ENCODE measurements at regions not wholly inside any gene's neighbourhood (a gene's known extent, or its start where the extent isn't known, plus 50 kb on each side); places are given as distances from the start of the nearest gene placed in this dataset.
"Not testable (repeated sequence)": the region's sequence is repeated elsewhere in the genome, so short reads cannot be mapped to it uniquely, and the experiment has no call there.

DNA sequence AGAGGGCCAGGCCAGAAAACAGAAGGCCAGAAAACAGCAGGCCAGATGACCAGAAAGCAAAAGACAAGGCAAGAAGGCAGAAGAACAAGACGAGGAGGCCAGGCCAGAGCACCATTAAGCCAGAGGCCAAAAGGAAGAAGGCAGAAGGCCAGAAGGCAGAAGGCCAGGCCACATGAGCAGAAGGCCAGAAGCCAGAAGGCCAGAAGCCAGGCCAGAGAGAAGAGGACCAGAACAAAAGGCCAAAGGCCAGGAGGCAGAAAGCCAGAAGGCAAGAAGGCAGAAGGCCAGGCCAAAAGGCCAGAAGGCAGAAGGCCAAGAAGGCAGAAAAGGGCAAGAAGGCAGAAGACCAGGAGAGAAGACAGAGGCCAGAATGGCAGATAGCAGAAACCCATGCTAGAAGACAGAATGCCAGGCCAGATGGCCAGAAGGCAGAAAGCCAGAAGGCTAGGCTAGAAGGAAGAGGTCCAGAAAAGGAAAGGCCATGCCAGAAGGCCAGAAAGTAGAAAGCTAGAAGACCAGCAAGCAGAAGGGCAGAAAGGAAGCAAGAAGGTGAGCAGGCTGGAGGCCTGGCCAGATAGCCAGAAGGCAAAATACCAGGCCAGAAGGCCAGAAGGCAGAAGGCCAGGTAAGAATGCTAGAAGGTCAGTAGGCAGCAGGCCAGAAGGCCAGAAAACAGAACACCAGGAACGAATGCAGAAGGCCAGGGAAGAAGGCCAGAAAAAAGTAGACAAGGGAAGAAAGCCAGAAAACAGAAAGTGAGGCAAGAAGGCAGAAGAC, 187.6 kb downstream of the TUBA3C start:
- no peak for DNase-seq

DNA sequence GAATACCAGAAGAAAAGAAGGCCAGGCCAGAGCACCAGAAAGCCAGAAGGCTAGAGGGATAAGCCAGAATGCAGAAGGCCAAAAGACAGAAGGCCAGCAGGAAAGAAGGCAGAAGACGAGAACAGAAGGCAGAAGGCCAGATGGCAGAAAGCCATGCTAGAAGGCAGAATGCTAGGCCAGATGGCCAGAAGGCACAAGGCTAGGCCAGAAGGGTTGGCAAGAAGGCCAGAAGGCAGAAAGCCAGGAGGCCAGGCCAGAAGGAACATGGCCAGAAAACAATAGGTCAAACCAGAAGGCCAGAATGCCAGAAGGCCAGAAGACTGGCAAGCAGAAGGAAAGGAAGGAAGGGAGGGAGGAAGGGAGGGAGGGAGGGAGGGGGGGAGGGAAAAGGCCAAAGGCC, 188.8 kb downstream of the TUBA3C start:
- no peak for DNase-seq

DNA sequence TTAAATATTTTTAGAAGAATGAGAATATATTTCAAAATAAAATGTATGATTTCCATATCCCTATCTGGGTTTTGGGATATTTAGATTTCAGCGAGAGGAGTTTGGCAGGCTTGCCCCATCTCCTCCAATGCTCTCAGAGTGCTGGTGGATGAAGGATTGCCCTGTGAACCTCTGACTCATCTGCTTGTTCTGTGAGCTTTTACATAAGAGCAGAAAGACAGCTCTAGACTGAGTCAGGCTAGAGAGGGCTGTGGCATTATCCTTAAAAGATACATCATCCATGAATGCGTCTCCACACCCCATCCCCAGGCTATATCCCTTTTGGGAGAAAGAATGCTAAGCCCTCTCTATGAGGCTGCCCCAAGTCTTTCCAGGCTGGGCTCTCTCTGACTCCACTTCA, 190.6 kb downstream of the TUBA3C start:
- DNase-seq, result no peak

DNA sequence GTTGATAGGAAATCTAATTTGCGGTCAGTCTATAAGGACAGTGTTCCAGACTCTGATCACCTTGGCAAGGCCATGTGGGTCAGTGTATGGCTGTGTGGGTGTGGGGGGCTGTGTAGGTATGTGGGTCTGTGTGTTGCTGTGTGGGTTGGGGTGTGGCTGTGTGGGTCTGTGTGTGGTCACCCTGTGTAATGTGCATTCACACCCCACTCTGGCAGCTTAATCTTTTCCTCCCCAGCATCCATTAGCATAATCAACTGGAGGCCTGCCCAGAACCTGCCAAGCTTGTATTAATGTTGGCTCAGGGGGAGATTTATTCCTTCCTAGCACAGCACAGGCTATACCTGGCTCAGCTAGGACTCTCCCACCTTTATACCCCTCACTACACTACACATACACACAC, 203.2 kb downstream of the TUBA3C start:
- no peak for DNase-seq

DNA sequence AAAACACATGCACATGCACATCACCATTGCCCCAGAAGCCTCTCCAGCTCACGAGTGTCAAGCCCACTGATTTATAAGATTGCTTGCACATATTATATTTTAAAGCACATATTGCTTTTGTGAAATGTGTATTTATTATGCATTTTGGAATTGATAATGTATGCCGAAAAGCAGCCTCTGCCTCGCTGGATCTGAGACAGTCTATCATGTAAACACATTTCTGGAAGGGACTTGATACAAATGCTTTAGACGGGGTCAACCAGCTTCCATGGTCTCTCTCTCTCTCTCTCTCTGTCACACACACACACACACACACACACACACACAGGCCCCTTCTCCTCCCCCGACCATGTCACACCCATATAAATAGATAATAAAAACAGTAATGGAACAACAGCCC, 203.8 kb downstream of the TUBA3C start:
- no peak for DNase-seq

DNA sequence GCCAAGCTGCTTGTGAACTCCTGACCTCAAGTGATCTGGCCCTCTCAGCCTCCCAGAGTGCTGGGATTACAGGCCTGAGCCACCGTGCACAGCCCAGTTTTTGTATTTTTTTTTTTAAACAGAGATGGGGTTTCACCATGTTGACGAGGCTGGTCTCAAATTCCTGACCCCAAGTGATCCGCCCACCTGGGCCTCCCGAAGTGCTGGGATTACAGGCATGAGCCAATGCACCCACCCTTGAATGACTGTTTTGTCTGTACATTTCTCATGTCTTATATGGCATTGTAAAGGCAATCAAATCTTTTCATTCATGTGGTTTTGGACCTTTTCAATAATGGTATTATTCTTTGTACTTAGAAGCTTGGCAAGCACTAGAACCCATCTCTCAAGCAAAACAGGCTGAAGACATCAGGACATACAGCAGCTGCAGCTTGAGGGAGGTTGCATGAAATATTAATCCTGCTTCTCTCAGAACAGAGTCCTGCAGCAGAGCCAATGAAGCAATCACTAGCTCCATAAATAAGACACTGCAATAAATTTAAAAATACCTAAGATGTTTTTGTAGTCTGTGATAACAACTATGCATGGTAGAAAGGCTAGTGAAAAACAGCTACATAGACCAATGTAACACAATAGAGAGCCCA, 209.9 kb downstream of the TUBA3C start:
- no peak for DNase-seq

DNA sequence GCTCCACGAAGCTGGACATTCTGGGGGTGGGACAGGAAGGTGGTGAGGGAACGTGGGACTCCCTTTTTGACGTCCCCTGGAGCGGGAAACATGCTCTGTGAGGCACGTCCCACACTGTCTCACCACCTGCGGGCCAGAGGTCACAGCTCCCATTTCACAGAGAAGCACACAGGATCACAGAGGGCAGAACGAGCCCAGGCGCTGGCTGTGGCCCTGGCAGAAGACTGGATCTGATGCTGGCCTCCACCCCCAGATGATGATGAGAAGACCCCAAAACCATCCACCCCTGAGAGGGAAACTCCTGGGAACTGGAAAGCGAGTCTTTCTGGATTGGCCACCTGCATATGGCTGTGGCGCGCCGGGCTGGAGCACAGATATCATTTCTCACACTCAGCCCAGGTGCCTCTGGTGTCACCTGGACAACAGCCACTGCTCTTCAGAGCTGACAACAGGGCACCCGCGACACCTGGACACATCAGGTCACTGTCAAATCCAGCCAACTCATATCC, 216.2 kb downstream of the TUBA3C start:
- no peak for DNase-seq

DNA sequence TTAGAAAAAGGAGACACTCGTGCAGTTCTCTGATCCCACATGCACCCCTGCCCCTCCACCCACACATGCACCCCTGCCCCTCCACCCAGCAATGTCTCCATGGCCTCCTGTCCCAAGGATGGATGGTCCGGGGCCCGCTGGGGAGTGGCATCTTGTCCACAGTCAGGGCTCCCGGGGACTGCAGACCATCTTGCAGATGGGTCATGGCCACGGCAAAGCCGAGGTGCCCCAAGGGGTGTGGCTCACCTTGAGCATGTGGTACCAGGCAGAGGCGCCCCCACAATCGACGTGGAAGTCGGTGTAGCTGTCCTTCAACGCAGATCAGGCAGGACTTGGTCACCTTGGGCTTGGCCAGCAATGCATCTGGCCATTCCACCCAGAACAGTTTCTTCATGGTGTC, 216.7 kb downstream of the TUBA3C start:
- no peak for DNase-seq

DNA sequence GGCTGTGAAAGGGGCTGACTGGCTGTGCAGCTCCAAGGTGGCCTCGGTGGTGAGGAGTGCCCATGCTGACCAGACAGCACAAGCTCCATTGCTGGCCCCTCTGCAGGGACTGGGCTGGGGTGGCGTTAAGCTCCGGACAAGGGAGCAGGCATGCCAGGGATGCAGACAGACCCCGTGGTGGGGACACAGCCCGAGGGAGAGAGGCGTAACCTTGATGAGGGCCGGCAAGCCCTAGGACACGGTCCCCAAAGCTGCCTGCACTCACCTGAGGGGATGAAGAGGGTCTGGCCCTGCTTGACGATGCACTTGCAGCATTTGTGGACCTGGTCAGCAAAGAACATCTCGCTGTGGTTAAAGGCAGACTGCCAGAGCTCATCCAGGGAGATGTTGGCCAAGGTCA, 217.9 kb downstream of the TUBA3C start:
- DNase-seq, result not testable (repeated sequence)

DNA sequence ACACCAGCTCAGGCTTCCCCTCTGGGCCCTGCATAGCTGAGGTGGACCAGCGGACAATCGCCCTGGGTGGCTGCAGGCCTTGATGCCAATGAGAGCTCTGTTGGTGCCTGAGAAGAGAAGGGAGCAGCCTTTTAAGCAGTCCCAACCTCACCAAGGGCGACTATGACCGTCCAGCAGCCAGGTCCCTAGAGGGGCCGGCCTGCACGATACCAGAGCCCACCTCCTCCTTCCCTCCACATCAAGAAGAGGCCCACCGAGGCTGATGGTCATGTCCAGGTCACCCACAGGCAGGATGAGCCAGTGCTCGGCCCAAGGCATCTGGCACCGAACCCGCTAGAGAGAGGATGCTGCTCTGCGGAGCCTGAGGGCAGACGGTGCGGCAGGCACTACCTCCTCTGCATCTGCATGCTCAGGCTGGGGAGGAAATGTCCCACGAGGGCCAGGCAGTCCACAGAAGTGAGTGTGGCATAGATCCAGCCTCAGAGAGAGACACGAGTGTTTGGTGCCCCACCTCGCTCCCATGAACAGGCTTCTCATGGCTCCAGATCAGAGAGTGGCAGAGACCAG, 219.4 kb downstream of the TUBA3C start:
- DNase-seq, result no peak

DNA sequence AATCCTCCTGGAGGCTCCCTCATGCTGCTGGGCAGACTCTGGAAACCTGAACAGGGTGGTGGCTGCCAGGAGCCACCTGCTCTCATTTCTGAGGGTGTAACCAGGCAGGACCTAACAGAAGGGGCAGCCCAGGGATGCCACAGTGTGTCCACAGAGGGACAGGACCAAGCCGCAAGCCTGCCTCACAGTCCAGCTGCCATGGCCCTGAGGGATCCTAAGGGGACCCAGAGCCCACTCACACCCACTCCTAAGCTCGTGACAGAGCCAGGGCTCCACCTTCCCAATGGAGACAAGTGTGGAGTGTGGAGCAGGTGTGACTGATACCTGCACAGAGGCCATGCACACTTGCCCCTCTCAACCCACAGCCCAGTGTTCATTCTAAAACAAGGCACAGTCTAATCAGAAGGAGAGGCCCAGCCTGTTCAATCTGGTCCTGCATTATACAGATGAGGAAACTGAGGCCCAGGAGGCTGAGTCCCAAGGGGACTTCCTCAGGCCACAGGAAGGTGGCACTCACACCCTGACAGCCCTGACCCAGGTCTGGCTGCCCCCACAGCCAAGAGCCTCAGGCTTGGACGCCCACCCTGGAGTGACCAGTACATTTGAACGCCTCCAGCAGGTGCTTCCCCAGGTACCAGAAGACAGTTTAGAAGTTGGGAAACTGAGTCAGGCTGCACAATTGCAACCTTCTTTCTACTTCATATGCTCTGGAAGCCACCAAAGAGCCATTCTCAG, 220.1 kb downstream of the TUBA3C start:
- no peak for DNase-seq

DNA sequence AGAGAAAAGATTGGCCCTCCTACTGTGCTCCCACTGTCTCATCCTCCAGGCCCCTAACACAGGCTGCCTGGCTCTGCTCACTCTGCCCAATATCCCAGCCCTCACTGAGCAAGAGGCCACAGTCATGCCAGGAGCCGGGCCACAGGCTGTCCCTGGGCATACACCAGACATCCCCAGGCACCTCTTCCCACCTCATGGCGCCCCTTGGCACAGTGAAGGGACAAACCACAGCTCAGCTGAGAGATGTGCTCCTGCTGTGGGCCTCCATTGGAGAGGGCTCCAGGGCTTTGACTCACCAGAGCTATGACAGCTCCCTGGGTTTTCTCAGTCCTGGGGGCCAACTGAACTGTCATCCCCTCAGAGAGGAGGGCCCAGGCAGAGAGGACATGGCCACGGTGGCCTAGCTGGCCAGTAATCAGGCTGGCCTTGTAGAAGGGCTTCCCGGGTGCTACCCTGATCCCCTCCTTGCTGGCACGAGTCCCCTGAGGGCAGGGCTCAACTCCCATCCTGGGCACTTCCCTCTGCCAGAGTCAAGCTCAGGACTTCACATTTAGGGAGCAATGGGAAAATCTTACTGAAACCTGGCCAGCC, 220.9 kb downstream of the TUBA3C start:
- no peak for DNase-seq

DNA sequence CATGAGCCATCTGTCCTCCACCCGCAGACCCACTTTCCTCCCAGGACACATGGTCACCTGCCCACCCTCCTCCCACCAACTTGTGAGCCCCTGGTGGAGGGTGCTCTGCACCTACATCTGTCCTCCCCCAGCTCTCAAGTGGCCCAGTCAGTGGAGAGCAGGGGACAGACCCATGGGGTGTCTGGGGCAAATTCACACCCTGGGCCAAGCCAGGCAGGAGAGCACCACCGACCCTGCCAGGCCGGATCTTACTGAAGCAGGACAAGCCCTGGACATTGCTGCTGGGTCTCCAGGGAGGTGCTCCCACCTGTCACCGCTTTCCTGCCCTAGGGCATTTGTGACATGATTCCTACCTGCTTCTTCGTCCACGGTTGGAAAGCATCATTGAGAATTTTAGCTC, 221.6 kb downstream of the TUBA3C start:
- DNase-seq, result no peak

DNA sequence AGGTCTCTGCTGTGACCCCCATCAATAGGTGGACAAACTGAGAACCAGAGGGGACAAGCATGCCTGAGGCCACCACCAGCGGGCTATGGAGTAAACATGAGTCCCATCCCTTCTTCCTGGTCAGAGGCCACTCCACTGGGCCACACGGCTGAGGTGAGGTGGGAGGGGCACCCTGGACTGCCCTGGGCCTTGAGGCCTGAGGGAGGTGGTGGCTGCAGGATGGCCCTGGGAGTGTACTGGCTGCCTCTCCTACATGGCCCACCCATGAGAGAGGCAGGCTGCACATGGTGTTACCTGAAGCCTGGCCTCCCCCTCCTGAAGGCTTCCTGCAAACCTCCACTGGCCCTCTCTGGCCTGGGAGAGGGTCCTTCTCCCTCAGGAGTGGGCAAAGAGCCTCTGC, 222.4 kb downstream of the TUBA3C start:
- no peak for DNase-seq

DNA sequence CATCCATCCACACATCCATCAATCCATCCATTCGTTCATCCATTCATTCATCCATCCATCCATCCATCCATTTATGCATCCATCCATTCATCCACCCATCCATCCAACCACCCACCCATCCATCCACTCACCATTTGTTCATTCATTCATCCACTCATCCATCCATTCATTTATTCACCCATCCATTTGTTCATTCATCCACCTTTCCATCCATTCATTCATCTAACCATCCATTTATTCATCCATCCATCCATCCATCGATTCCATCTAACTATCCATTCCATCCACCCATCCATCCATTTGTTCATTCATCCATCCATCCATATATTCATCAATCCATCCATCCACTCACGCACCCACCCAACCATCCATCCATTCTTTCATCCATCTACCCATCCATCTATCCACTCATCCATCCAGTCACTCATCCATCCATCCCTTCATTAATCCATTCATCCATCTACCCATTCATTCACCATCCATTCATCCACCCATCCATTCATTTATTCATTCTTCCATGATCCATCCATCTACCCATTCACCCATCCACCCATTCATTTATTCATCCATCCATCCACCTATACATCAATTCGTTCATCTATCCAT, 225.0 kb downstream of the TUBA3C start:
- DNase-seq, result no peak

DNA sequence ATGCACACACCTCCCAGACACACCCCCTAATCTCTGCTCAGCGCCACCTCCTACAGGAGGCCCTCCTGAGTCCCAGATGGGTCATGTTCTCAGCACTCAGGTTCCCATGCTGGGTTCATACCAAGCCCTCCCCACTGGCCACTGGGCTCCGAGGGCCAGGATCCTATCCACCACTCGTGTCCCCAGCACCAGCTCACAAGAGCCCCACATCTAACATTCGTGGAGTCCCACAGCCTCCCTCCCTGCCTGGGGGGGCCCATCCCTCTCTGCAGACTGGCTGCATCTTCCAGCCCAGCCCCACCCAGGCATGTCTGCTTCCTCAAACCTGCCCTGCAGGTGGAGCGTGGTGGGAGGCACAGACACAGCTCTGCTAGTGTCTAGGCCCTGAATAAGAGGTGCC, 227.4 kb downstream of the TUBA3C start:
- no peak for DNase-seq

DNA sequence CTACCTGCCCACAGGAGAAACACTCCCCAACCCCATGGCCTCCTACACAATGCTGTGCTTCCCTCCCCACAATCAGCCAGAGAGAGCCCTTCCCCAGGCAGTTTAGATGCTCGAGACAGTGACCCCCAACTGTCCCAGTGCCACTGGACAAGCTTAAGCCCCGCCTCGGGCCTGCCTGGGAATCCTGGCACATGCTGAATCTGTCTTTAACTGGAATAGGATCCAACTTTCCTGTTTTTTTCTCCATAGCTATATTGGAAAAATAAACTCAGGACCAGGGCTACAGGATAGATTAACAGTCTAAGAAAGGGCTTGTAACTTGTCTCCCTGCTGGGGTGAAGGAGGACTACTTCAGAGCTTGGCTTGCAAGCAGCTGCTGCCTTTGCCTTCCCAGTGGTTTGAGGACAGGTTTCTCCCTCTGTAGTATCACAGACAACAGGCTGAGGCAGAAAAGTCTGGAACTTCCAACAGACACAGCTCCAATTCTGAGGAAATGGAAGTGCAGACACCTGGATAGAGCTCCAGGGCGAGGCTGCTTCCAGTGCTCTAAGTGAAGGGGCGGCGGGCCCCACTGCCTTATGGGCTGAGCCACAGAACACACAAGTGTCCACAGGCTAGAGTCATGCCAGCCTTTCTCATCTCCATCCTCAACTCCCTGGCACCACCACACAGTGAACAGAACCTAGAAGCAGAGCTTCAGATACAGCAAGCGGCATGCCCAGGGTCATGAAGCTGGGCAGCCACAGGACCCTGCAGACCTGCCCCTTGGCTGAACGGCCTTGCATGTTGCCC, 228.3 kb downstream of the TUBA3C start:
- DNase-seq, result no peak

DNA sequence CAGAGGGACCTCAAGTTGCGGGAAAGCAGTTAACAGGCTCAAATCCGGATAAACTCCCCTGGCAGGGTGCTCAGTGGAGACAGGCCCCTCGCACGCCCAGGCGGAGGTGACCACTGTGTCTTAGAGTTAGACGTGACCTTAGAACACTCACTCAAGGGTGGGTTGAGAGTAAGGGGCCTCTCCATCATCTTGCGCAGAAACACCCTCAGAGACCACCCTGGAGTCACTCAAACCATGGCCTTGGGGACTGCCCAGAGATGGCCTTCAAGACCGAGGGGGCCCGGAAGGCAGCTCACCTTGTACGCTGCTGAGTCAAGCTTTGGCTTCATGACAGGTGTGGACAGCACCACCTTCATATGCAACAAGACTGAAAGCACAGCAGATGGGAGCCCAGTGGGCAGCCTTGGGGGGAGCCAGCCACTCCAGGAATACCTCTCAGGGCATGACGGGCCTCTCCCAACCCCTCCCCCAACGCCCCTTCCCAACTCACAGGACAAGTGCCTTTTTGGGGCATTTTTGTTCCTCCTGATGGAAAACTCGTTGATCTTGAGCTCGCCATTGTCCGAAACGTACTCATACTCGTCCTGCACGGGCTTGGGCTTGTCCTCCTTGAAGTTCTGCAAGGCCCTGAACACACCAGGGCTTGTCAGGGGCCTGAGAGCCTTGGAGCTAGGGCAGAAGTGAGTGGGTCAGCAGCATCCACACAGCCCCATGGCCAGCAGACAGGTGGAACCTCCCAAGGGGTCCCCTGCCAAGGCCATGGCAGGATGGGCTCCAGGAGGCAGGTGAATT, 229.2 kb downstream of the TUBA3C start:
- no peak for DNase-seq

DNA sequence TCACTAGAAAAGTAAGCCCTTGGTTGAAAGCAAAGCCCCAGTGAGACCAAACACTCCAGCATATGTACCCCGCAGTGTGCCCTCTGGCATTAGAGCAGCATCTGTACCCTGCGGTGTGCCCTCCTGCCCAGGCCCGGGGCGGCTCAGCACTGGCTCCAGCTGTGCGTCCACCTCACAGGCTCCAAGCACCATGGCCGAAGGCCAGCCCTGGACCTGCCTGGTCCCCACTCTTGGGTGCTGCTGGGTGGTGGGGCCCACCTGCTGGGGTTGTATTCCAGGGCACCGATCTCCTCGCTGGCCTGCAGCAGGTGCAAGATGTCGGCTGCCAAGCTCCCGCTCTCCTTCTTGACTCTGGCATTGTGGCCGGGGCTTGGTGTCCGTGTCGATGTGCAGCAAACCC, 230.2 kb downstream of the TUBA3C start:
- no peak for DNase-seq

DNA sequence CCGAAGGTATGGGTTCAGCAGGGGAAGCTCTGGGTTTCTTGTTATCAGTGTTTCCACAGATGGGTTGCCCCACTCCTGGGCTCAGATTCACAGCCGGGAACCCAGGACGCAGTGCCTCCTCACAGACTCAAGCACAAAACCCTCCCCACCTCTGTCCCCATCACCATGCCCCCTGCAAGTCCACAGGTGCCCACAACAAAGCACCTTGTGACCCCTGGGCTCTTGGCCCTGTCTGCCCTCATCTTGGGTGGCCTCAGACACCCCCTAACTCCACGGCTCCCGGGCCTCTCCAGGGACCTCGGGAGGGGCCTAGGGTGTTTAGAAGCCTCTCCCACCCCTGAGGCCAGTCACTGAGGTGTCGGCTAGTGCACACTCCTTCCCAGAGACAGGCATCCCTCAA, 231.7 kb downstream of the TUBA3C start:
- DNase-seq, result no peak

DNA sequence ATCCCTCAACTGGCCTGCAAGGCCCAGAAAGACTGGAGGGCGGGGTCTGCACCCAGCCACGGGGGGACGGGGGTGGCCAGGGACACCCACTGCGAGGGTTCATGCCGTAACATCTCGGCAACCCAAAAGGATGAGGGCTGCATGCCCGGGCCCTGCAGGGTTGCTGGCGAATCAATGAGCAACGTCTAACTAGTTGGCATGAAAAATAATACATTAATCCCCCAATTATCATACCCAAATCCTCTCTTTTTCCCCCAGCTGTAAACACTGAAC, 232.2 kb downstream of the TUBA3C start:
- DNase-seq, result no peak

All from activated CD4-positive, alpha-beta T cell treated with anti-CD3 and anti-CD28 coated beads, Interleukin-2, amount 50 U/mL, for 4 hours (primary cell).